ENCODE measurements at regions not wholly inside any gene's neighbourhood (a gene's known extent, or its start where the extent isn't known, plus 50 kb on each side); places are given as distances from the start of the nearest gene placed in this dataset.

DNA sequence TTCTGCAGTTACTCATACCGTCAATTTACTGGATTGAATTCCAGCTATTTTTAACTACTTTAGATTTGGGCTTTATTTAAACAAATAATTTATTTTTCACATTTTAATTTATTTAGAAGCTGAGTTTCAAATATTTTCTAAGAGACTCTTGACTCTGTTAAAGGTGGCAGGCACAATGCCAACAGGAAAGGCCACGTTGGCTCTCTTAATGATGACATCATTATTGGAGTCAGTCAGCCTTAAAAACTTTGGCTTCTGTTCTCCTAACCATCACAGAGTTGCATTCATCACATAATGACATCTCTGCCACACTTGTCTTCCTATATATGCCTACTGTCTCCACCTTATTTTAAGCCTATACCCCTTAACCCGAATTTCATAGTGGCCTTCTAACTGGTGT, 172.3 kb upstream of the PLPPR1 start:
- TF ChIP-seq, protein P1, sequence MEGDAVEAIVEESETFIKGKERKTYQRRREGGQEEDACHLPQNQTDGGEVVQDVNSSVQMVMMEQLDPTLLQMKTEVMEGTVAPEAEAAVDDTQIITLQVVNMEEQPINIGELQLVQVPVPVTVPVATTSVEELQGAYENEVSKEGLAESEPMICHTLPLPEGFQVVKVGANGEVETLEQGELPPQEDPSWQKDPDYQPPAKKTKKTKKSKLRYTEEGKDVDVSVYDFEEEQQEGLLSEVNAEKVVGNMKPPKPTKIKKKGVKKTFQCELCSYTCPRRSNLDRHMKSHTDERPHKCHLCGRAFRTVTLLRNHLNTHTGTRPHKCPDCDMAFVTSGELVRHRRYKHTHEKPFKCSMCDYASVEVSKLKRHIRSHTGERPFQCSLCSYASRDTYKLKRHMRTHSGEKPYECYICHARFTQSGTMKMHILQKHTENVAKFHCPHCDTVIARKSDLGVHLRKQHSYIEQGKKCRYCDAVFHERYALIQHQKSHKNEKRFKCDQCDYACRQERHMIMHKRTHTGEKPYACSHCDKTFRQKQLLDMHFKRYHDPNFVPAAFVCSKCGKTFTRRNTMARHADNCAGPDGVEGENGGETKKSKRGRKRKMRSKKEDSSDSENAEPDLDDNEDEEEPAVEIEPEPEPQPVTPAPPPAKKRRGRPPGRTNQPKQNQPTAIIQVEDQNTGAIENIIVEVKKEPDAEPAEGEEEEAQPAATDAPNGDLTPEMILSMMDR (IDR thresholded peaks at IDR 0.05; ENCODE audit: low read depth, low read length, missing control alignments) = no peak
- in situ Hi-C loops (cut with HindIII; ENCODE audit: low sequenced_read_pairs) = no loop called here
- no peak overlapping the region for H3K4me3 ChIP-seq (ENCODE audit: low read depth, low read length)
- no peak for DNase-seq (ENCODE audit: low read depth)

DNA sequence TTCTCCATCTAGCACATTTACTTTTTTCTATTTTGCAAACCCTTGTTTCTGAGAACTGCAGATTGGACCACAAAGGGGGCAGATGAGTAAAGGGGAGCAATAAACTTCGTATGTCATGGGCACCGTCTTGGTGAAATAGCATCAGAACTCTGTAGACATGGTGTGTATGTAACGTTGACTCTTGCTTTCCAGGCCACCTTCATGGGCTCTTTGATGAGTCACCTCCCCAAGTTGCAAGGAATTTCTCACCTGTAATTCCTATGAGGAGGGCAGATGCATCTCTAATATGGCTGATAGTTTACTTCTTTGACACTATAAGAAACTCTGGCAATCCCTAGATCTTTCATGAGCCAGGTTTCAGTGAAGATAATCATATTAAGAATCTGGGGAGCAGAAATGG, 163.4 kb upstream of the PLPPR1 start:
- TF ChIP-seq, protein P1 (IDR thresholded peaks at IDR 0.05; ENCODE audit: low read depth, low read length, missing control alignments) = no peak
- H3K4me3 ChIP-seq (ENCODE audit: low read depth, low read length) = no peak overlapping the region
- in situ Hi-C loops (cut with HindIII; ENCODE audit: low sequenced_read_pairs) = no loop called here
- DNase-seq (ENCODE audit: low read depth) = no peak

DNA sequence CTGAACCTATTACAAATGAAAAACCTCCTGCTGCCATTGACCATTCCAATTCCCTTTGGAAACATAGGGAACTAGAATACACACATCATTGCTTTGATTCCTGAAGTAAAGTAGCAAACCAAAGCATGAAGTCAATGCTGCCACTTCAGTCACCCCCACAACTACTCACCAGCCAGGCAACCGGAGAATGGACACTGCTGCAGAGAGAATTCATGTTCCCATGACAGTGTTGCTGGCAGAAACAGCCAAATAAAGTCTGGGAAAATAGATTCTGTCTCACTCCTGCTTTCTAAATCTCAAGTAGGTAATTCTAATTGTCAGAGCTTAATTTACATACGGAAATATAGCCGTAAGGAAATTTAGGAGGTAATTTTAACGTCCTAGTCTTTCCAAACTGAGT, 162.9 kb upstream of the PLPPR1 start:
- TF ChIP-seq, protein P1 (IDR thresholded peaks at IDR 0.05; ENCODE audit: low read depth, low read length, missing control alignments) = no peak
- in situ Hi-C loops (cut with HindIII; ENCODE audit: low sequenced_read_pairs) = no loop called here
- no peak for DNase-seq (ENCODE audit: low read depth)
- no peak overlapping the region for H3K4me3 ChIP-seq (ENCODE audit: low read depth, low read length)

DNA sequence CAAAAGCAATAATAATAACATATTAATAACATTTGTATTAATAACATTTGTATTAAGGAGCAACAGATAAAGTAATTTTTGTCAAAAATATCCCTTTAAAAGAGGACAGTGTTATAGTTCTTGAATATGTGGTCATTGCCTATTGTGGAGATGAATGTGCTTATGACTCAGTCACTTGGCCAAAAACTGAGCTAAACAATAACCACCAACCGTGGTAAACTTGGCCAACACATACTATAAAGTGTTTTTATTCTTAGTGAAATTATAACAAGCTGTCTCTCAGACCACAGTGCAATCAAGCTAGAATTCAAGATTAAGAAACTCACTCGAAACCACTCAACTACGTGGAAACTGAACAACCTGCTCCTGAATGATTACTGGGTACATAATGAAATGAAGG, 159.2 kb upstream of the PLPPR1 start:
- in situ Hi-C loops (cut with HindIII; ENCODE audit: low sequenced_read_pairs) = no loop called here
- DNase-seq (ENCODE audit: low read depth) = peak; percentile 2
- TF ChIP-seq, protein P1 (IDR thresholded peaks at IDR 0.05; ENCODE audit: low read depth, low read length, missing control alignments) = no peak
- no peak overlapping the region for H3K4me3 ChIP-seq (ENCODE audit: low read depth, low read length)

DNA sequence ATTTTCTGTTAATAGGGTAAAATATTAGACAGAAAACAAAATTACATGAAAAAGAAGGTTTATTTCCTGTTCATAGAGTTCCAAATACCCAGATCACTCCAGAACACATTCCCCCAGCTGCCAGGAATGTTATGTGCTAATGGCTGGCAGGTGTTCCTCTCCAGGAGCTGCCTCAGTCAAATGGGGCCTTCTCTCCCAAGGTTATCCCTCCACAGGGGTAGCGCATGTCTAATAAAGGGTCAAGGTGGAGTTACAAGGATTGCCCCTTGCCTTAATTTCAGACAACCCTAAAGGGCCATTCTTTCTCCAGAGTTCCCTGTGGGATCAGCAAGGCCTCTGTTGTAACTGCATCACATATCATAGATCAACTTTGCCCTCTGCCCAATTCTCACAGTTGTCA, 148.6 kb upstream of the PLPPR1 start:
- TF ChIP-seq, protein P1 (IDR thresholded peaks at IDR 0.05; ENCODE audit: low read depth, low read length, missing control alignments) = no peak
- in situ Hi-C loops (cut with HindIII; ENCODE audit: low sequenced_read_pairs) = no loop called here
- H3K4me3 ChIP-seq (ENCODE audit: low read depth, low read length) = no peak overlapping the region
- DNase-seq (ENCODE audit: low read depth) = no peak

DNA sequence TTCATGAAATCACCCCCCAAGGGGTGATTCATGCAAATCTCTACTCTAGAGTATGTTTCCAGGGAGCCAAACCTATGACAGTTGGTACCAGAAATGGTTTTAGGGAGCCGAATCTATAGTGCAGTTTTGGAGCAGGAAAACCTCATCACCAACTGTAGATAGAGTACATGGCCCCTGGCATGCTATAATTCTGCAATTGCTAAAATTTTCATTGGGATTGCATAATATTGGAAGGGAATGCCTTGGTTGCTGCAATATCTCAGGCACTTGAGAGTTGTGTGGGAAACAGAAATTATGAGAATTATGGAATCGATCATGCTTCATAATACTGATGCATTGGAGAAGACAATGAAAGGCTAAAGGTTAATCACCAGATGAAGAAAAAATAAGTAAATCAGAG, 148.2 kb upstream of the PLPPR1 start:
- TF ChIP-seq, protein P1 (IDR thresholded peaks at IDR 0.05; ENCODE audit: low read depth, low read length, missing control alignments) = no peak
- in situ Hi-C loops (cut with HindIII; ENCODE audit: low sequenced_read_pairs) = no loop called here
- no peak for DNase-seq (ENCODE audit: low read depth)

DNA sequence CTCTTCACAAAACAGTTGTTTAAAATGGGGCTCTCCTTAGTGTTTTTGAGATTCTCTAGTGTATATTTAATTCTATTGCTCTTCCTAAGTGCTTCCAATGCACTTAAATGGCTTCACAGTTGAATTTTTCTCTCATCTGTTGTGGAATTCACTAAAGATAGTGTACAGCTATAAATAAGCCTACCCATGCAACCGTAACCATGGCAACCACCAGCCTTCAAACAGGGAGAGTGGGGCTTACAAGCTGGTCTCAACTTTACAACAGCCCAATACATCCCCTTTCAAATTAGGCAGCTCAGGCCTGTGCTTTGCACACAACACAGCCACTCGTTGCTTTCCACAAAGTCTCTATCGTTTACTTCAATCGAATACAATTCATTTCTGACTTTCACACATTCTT, 144.0 kb upstream of the PLPPR1 start:
- TF ChIP-seq, protein P1 (IDR thresholded peaks at IDR 0.05; ENCODE audit: low read depth, low read length, missing control alignments) = no peak
- DNase-seq (ENCODE audit: low read depth) = no peak
- in situ Hi-C loops (cut with HindIII; ENCODE audit: low sequenced_read_pairs) = no loop called here
- H3K4me3 ChIP-seq (ENCODE audit: low read depth, low read length) = no peak overlapping the region

More for the DNA sequence above, 148.2 kb upstream of the PLPPR1 start:
- H3K4me3 ChIP-seq (ENCODE audit: low read depth, low read length) = no peak overlapping the region

Data from astrocyte of the cerebellum (primary cell).